Neural progenitor cell (in vitro differentiated cells): ENCODE measurements at regions not wholly inside any gene's neighbourhood (a gene's known extent, or its start where the extent isn't known, plus 50 kb on each side); places are given as distances from the start of the nearest gene placed in this dataset.

ENCODE experiments used
- DNase-seq: peaks from one replicate; pipeline ENCODE4 v3.0.0-alpha.2; 2016; ENCODE audit warnings: low spot score
- H2AFZ ChIP-seq: fragments of 200-600 bp; sonication (generic); replicated peaks from 2 replicates; pipeline ENCODE4 v1.6.1; 2016; ENCODE audit warnings: antibody characterized with exemption
- H3F3A ChIP-seq: fragments of 200-600 bp; sonication (generic); 2 replicates; pipeline ENCODE4 v1.6.1; 2016; ENCODE audit warnings: antibody characterized with exemption, low read depth
- H3K27ac ChIP-seq: fragments of 200-600 bp; sonication (generic); 2 replicates; pipeline ENCODE4 v1.5.1; 2016; ENCODE audit warnings: mild to moderate bottlenecking
- H3K27me3 ChIP-seq: fragments of 200-600 bp; sonication (generic); 2 replicates; pipeline ENCODE4 v1.6.1; 2016; ENCODE audit warnings: mild to moderate bottlenecking, moderate library complexity
- H3K36me3 ChIP-seq: fragments of 200-600 bp; sonication (generic); 2 replicates; pipeline ENCODE4 v1.5.1; 2016
- H3K4me1 ChIP-seq: fragments of 200-600 bp; sonication (generic); 2 replicates; pipeline ENCODE4 v1.6.1; 2016; ENCODE audit warnings: mixed run types
- H3K4me2 ChIP-seq: fragments of 200-600 bp; sonication (generic); 2 replicates; pipeline ENCODE4 v1.6.1; 2016
- H3K4me3 ChIP-seq: fragments of 200-600 bp; sonication (generic); 2 replicates; pipeline ENCODE4 v1.5.1; 2016
- H3K79me2 ChIP-seq: fragments of 200-600 bp; sonication (generic); 2 replicates; pipeline ENCODE4 v1.6.1; 2016; ENCODE audit warnings: low read depth
- H3K9ac ChIP-seq: fragments of 200-600 bp; sonication (generic); 2 replicates; pipeline ENCODE4 v1.6.1; 2016
- H3K9me3 ChIP-seq: fragments of 200-600 bp; sonication (generic); 2 replicates; pipeline ENCODE4 v1.5.1; 2016; ENCODE audit warnings: low read depth
- H4K20me1 ChIP-seq: fragments of 200-600 bp; sonication (generic); 2 replicates; pipeline ENCODE4 v1.6.1; 2016; ENCODE audit warnings: low read depth
- H3K27ac Mint-ChIP-seq: 3 replicates; pipeline ENCODE4 v1.8.0; 2021; ENCODE audit warnings: mixed read lengths
- H3K27me3 Mint-ChIP-seq: 2 replicates; pipeline ENCODE4 v1.8.0; 2022; ENCODE audit warnings: low read depth, mild to moderate bottlenecking, inconsistent platforms, moderate library complexity, mixed read lengths; ENCODE audit not compliant: insufficient read depth
- H3K36me3 Mint-ChIP-seq: 3 replicates; pipeline ENCODE4 v1.8.0; 2021; ENCODE audit warnings: mixed read lengths
- H3K4me1 Mint-ChIP-seq: 3 replicates; pipeline ENCODE4 v1.8.0; 2021; ENCODE audit warnings: mixed read lengths
- H3K4me3 Mint-ChIP-seq: 3 replicates; pipeline ENCODE4 v1.8.0; 2021; ENCODE audit warnings: mild to moderate bottlenecking, moderate library complexity, mixed read lengths
- H3K9me3 Mint-ChIP-seq: 3 replicates; pipeline ENCODE4 v1.8.0; 2020; ENCODE audit warnings: mixed read lengths
- EZH2 ChIP-seq: fragments of 200-600 bp; sonication (generic); IDR thresholded peaks from 2 replicates; pipeline ENCODE4 v1.6.1; 2017; ENCODE audit warnings: antibody characterized with exemption, mild to moderate bottlenecking, moderate library complexity
- EZH2phosphoT487 ChIP-seq: fragments of 200-600 bp; sonication (generic); IDR thresholded peaks from 2 replicates; pipeline ENCODE4 v1.6.1; 2017; ENCODE audit warnings: antibody characterized with exemption
- TF ChIP-seq, protein P1 (sequence below): fragments of 200-600 bp; sonication (generic); IDR thresholded peaks from 2 replicates; pipeline ENCODE4 v1.5.1; 2017; ENCODE audit warnings: antibody characterized with exemption, mild to moderate bottlenecking

DNA sequence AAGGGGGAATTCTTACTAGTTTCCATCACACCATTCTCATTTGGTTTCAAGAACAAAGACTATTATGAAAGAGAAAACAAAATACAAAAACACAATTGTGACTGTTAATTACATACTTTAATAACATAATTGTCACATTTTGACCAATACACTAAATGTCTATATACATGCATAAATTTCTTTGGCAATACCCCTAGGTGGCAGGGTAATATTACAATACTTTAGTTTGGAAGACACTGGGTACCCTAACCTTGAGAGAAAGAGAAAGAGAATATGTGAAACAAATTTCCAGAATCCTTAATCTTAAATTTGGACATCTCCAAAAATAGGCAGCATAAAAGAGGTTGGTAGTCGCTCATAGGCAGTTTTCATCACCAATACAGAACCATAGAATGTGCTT is 619.6 kb upstream of the ADAMTS16 start:
- Histone ChIP-seq H3K4me2 (no peak overlapping the region), H3F3A (peaks cover 15% of the 10 kb centered on the region), H3K4me1 (peaks cover 14% of the 10 kb centered on the region), H2AFZ (no peak overlapping the region), H3K79me2 (no peaks in the 10 kb centered on the region), H4K20me1 (no peaks in the 10 kb centered on the region), H3K4me3 (no peak overlapping the region), H3K9me3 (no peaks in the 10 kb centered on the region), H3K36me3 (no peaks in the 10 kb centered on the region), H3K27me3 (no peaks in the 10 kb centered on the region), H3K9ac (no peak overlapping the region), H3K27ac (no peak overlapping the region)
- Mint-ChIP-seq H3K27me3 (peaks cover 2% of the 10 kb centered on the region), H3K27ac (no peak overlapping the region), H3K36me3 (no peaks in the 10 kb centered on the region), H3K4me1 (peaks cover 7% of the 10 kb centered on the region), H3K4me3 (no peak overlapping the region), H3K9me3 (no peaks in the 10 kb centered on the region)
- no peak for DNase-seq
- TF ChIP-seq, protein P1, sequence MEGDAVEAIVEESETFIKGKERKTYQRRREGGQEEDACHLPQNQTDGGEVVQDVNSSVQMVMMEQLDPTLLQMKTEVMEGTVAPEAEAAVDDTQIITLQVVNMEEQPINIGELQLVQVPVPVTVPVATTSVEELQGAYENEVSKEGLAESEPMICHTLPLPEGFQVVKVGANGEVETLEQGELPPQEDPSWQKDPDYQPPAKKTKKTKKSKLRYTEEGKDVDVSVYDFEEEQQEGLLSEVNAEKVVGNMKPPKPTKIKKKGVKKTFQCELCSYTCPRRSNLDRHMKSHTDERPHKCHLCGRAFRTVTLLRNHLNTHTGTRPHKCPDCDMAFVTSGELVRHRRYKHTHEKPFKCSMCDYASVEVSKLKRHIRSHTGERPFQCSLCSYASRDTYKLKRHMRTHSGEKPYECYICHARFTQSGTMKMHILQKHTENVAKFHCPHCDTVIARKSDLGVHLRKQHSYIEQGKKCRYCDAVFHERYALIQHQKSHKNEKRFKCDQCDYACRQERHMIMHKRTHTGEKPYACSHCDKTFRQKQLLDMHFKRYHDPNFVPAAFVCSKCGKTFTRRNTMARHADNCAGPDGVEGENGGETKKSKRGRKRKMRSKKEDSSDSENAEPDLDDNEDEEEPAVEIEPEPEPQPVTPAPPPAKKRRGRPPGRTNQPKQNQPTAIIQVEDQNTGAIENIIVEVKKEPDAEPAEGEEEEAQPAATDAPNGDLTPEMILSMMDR = no peak
- TF ChIP-seq EZH2 = no peak
- TF ChIP-seq EZH2phosphoT487 = no peak

DNA sequence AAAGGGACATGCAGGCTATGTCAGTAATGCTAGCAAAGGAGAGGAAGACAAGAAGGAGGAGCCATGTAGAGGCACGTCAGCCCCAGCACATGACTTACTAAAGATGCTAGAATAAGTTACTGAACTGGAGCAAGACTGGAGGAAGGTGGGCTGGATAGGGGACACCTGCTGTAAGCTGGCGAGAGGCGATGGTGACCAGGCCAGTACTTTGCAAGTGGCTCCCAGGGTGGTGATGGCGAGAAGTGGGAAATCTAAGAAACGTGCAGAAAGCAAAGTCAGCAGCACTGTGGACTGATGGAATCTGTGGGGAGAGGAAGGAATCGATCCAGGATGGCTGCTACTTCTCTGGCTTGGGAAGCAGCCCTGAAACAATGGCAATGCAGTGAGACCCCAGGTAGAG is 617.1 kb upstream of the ADAMTS16 start:
- H3K27me3 ChIP-seq = no peaks in the 10 kb centered on the region
- H3K4me3 ChIP-seq = no peak overlapping the region
- H3K36me3 ChIP-seq = no peaks in the 10 kb centered on the region
- no peaks in the 10 kb centered on the region for H3K9me3 Mint-ChIP-seq
- no peak overlapping the region for H3K4me2 ChIP-seq
- H3K4me1 ChIP-seq = peaks cover 14% of the 10 kb centered on the region
- TF ChIP-seq, protein P1 = no peak
- TF ChIP-seq EZH2 (no peak), EZH2phosphoT487 (no peak)
- peaks cover 3% of the 10 kb centered on the region for H3K4me1 Mint-ChIP-seq
- no peak overlapping the region for H2AFZ ChIP-seq
- DNase-seq = no peak
- H3K4me3 Mint-ChIP-seq = no peak overlapping the region
- no peaks in the 10 kb centered on the region for H3K79me2 ChIP-seq
- H3K36me3 Mint-ChIP-seq = no peaks in the 10 kb centered on the region
- no peak overlapping the region for H3K9ac ChIP-seq
- H3K27ac ChIP-seq = no peak overlapping the region
- no peaks in the 10 kb centered on the region for H4K20me1 ChIP-seq
- peaks cover 3% of the 10 kb centered on the region for H3K27me3 Mint-ChIP-seq
- H3K27ac Mint-ChIP-seq = no peak overlapping the region
- H3F3A ChIP-seq = peaks cover 15% of the 10 kb centered on the region
- no peaks in the 10 kb centered on the region for H3K9me3 ChIP-seq

DNA sequence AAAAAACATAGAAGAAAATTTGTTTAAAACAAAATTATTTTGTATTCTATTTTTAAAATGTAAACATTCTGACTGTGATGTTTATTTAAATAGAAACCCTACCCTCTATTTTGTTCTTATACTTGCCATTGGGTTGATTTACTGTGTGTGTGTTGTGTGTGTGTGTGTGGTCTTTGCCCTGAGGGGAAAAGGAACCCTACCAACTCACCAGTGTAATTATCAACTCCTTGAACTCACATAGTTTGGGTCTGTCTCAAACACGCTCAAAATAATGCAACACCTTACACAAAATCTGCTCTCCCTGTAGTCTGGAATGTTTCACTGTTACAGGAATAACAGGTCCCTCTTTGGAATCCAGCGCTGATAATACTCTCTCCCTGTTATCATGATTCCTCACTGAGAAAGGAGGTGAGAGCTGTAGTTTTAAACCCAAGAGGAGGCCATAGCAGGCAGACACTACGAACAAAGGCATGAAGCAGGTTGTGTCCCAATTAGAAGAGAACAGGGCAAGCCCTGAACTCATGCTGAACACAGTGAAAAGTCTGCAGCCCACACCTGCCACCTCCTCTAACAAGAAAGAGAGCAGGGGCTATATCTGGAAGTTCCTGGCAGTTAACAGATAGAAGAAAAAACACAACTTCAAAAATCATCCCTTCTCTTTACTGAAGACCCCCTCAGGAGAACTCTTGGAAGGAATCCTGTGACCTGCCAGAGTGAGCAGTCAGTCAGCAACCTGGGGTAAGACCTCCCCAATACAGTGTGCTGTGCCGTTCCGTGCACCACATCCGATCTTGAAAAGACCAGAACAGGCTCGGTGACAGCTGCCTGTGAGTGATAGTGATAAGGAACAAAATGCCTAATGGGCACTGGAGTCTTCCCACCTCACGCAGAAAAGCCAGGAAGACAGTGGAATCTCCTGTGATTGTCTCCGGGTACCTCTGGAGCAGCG is 608.1 kb upstream of the ADAMTS16 start:
- no peak for DNase-seq
- no peak overlapping the region for H3K9ac ChIP-seq
- H3F3A ChIP-seq = no peaks in the 10 kb centered on the region
- no peaks in the 10 kb centered on the region for H3K36me3 ChIP-seq
- H3K27ac Mint-ChIP-seq = no peak overlapping the region
- H3K27me3 ChIP-seq = no peaks in the 10 kb centered on the region
- H3K4me1 Mint-ChIP-seq = no peaks in the 10 kb centered on the region
- H3K27ac ChIP-seq = no peak overlapping the region
- H2AFZ ChIP-seq = no peak overlapping the region
- H3K36me3 Mint-ChIP-seq = no peaks in the 10 kb centered on the region
- H3K27me3 Mint-ChIP-seq = peaks cover 4% of the 10 kb centered on the region
- H3K4me3 ChIP-seq = no peak overlapping the region
- no peaks in the 10 kb centered on the region for H3K9me3 ChIP-seq
- no peaks in the 10 kb centered on the region for H3K79me2 ChIP-seq
- H3K9me3 Mint-ChIP-seq = peaks cover 2% of the 10 kb centered on the region
- H3K4me2 ChIP-seq = no peak overlapping the region
- H4K20me1 ChIP-seq = no peaks in the 10 kb centered on the region
- H3K4me3 Mint-ChIP-seq = no peak overlapping the region
- TF ChIP-seq EZH2phosphoT487 = no peak
- TF ChIP-seq EZH2 = no peak
- TF ChIP-seq, protein P1 = no peak
- H3K4me1 ChIP-seq = peaks cover 4% of the 10 kb centered on the region
